ENCODE measurements at regions not wholly inside any gene's neighbourhood (a gene's known extent, or its start where the extent isn't known, plus 50 kb on each side); places are given as distances from the start of the nearest gene placed in this dataset.

DNA sequence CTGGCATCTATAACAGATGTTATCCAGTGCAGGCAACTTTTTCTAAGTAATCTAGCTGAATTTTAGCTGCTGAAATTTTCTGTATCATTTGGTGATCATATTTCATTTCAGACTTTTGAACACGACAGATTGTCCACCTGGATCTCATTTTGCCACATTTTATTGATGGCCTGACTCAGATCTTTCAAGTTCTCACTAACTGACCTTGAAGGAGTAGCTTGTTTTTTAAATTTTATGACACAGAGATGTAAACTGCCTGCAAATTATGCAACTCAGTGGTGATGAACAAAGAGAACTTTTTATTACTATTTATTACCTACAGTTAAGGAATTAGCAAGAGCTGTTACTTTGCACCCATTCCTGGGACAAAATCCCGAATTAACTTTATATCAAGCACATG, 366.4 kb downstream of the PAX1 start:
- TF ChIP-seq, protein P1, sequence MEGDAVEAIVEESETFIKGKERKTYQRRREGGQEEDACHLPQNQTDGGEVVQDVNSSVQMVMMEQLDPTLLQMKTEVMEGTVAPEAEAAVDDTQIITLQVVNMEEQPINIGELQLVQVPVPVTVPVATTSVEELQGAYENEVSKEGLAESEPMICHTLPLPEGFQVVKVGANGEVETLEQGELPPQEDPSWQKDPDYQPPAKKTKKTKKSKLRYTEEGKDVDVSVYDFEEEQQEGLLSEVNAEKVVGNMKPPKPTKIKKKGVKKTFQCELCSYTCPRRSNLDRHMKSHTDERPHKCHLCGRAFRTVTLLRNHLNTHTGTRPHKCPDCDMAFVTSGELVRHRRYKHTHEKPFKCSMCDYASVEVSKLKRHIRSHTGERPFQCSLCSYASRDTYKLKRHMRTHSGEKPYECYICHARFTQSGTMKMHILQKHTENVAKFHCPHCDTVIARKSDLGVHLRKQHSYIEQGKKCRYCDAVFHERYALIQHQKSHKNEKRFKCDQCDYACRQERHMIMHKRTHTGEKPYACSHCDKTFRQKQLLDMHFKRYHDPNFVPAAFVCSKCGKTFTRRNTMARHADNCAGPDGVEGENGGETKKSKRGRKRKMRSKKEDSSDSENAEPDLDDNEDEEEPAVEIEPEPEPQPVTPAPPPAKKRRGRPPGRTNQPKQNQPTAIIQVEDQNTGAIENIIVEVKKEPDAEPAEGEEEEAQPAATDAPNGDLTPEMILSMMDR (IDR thresholded peaks at IDR 0.05) = no peak
- TF ChIP-seq EP300 (IDR thresholded peaks at IDR 0.05) = no peak
- no peak for TF ChIP-seq POLR2AphosphoS5 (IDR thresholded peaks at IDR 0.05)
- no peak for TF ChIP-seq POLR2A (IDR thresholded peaks at IDR 0.05)

Measured in stomach (tissue), 4 donors.